ENCODE measurements at regions not wholly inside any gene's neighbourhood (a gene's known extent, or its start where the extent isn't known, plus 50 kb on each side); places are given as distances from the start of the nearest gene placed in this dataset.

DNA sequence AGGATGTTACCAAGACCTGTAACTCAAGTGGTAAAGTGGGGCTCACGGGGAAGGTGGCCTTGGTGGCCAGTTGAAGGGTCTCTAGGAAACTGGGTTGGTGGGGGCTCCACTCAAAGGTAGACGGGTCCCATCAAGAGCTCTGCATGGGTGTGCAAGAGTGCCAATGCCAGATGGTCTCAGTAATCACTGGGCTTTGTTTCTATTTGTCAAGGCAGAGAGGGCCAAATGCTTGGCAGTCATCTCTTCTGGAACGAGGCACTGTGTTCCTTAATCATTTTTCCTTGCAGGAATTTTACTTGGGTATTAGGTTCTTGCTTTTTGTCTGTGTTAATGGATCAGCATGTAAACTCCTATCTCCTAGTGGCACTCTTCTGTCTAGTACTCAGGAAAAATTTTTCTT is 220.8 kb downstream of the DIRAS2 start:
- no peak overlapping the region for H3K4me3 ChIP-seq (ENCODE audit: control insufficient read depth, low read depth, low read length)
- no peak for TF ChIP-seq CTCF (IDR thresholded peaks at IDR 0.05; ENCODE audit: control insufficient read depth, insufficient read depth, low read depth, low read length, missing control alignments)

DNA sequence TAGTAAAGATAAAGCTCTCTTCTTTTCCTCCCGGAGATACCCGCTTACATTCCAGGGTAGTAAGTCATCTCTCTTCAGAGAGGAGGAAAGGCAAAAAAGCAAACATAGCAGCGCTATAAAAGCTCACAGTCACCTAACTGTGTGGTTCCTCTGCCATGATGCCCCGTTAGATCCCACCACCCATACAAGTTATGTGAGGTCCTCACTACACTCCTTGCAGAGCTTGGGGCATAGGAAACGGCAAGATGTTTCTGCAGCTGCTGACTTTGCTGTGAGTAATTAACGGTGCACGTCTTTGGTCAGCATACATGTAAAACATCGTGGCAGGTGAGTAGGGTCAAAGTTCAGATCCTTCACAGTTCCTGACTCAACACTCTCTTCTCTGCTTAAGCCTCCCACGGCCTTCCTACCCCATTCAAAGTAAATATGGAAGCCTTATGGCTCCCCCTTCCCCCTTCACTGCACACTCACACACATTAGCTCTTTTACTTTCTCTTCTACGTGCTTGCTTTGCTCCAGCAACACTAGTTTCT is 218.9 kb downstream of the DIRAS2 start:
- TF ChIP-seq CTCF (IDR thresholded peaks at IDR 0.05; ENCODE audit: control insufficient read depth, insufficient read depth, low read depth, low read length, missing control alignments), result no peak
- no peak for DNase-seq (ENCODE audit: low read depth)
- H3K4me3 ChIP-seq (ENCODE audit: control insufficient read depth, low read depth, low read length), result no peak overlapping the region

More for the DNA sequence above, 220.8 kb downstream of the DIRAS2 start:
- no peak for DNase-seq (ENCODE audit: low read depth)

- no peak for TF ChIP-seq CTCF (IDR thresholded peaks at IDR 0.05; ENCODE audit: control insufficient read depth, insufficient read depth, low read depth, low read length, missing control alignments)
- no peak for DNase-seq (ENCODE audit: low read depth)
- no peak overlapping the region for H3K4me3 ChIP-seq (ENCODE audit: control insufficient read depth, low read depth, low read length)
These were observed 214.1 kb downstream of the DIRAS2 start for GRCh38 chr9:90428517-90428916.

- DNase-seq (ENCODE audit: low read depth), result no peak
- no peak for TF ChIP-seq CTCF (IDR thresholded peaks at IDR 0.05; ENCODE audit: control insufficient read depth, insufficient read depth, low read depth, low read length, missing control alignments)
- no peak overlapping the region for H3K4me3 ChIP-seq (ENCODE audit: control insufficient read depth, low read depth, low read length)
These were observed 209.7 kb downstream of the DIRAS2 start for GRCh38 chr9:90432951-90433350.

DNA sequence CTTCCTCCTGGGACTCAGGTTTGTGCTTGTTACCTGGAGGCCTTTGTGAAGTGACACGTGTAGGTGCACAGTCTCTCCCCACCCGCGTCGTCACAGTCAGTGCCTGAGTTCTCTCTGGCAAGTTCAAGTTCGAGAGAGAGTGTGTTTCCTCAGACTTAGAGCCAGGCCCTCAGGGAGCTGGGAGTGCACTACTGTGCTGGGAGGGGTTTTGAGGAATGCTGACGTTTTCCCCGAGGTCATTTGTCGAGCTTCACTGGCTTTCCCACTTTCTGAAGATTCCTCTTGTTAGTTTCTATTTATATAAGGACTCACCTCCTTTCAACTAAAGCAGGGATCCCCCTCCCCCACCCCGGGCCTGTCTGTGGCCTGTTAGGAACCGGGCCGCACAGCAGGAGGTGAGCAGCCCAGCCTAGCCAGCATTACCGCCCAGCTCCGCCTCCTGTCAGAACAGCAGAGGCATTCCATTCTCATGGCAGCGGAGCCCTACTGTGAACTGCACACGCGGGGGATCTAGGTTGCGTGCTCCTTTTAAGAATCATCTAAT is 209.2 kb downstream of the DIRAS2 start:
- no peak overlapping the region for H3K4me3 ChIP-seq (ENCODE audit: control insufficient read depth, low read depth, low read length)
- TF ChIP-seq CTCF (IDR thresholded peaks at IDR 0.05; ENCODE audit: control insufficient read depth, insufficient read depth, low read depth, low read length, missing control alignments), result no peak
- DNase-seq (ENCODE audit: low read depth), result no peak

- TF ChIP-seq CTCF (IDR thresholded peaks at IDR 0.05; ENCODE audit: control insufficient read depth, insufficient read depth, low read depth, low read length, missing control alignments), result no peak
- DNase-seq (ENCODE audit: low read depth), result no peak
- H3K4me3 ChIP-seq (ENCODE audit: control insufficient read depth, low read depth, low read length), result no peak overlapping the region
These were observed 200.8 kb downstream of the DIRAS2 start for GRCh38 chr9:90441814-90442213.
